ENCODE measurements at regions not wholly inside any gene's neighbourhood (a gene's known extent, or its start where the extent isn't known, plus 50 kb on each side); places are given as distances from the start of the nearest gene placed in this dataset.

GRCh38 chr3:137641879-137642704 lies 122.0 kb upstream of the SOX14 start:
- Histone ChIP-seq H3K4me3 (no peak overlapping the region), H3K9me3 (peaks cover 0 to 2% (median 0%) of the 10 kb centered on the region in 12 donors), H3K27me3 (peaks cover 0 to 32% (median 5%) of the 10 kb centered on the region in 9 donors), H3K4me1 (no peaks in the 10 kb centered on the region), H3K27ac (no peak overlapping the region), H3K36me3 (no peaks in the 10 kb centered on the region)
- no peak for ATAC-seq
- TF ChIP-seq CTCF (IDR thresholded peaks at IDR 0.05) (no peak), POLR2A (IDR thresholded peaks at IDR 0.05) (no peak)
- intact Hi-C loops (cut with DNase I): no loop called here
- DNase-seq: no peak
- WGBS, 4 donors: 24 to 30% (median 26%) methylated on average over 17 of the region's 17 CpGs

GRCh38 chr3:137642831-137643230 lies 121.3 kb upstream of the SOX14 start:
- no peak for DNase-seq
- H3K36me3 ChIP-seq: no peaks in the 10 kb centered on the region
- H3K27ac ChIP-seq: no peak overlapping the region
- ATAC-seq: no peak
- peaks cover 0 to 32% (median 5%) of the 10 kb centered on the region in 9 donors for H3K27me3 ChIP-seq
- 24 to 32% (median 28%) methylated on average over 10 of the region's 10 CpGs for WGBS, 4 donors
- intact Hi-C loops (cut with DNase I): no loop called here
- no peaks in the 10 kb centered on the region for H3K4me1 ChIP-seq
- peaks cover 0 to 2% (median 0%) of the 10 kb centered on the region in 12 donors for H3K9me3 ChIP-seq
- no peak overlapping the region for H3K4me3 ChIP-seq
- TF ChIP-seq POLR2A (IDR thresholded peaks at IDR 0.05) (no peak), CTCF (IDR thresholded peaks at IDR 0.05) (no peak)

- no peak overlapping the region for H3K27ac ChIP-seq
- intact Hi-C loops (cut with DNase I): no loop called here
- H3K27me3 ChIP-seq: peaks cover 0 to 31% (median 0%) of the 10 kb centered on the region in 9 donors
- TF ChIP-seq CTCF (IDR thresholded peaks at IDR 0.05) (no peak), POLR2A (IDR thresholded peaks at IDR 0.05) (no peak)
- no peaks in the 10 kb centered on the region for H3K36me3 ChIP-seq
- DNase-seq (no peak), ATAC-seq (no peak)
- H3K4me1 ChIP-seq: no peaks in the 10 kb centered on the region
- H3K4me3 ChIP-seq: no peak overlapping the region
- 20 to 27% (median 22%) methylated on average over 5 of the region's 5 CpGs for WGBS, 4 donors
- H3K9me3 ChIP-seq: no peaks in the 10 kb centered on the region
Measured at GRCh38 chr3:137647179-137647578, 116.9 kb upstream of the SOX14 start.

- no peak for ATAC-seq
- 86 to 90% (median 89%) methylated on average over 2 of the region's 2 CpGs for WGBS, 4 donors
- H3K27ac ChIP-seq: no peak overlapping the region
Measured at GRCh38 chr3:137669519-137670060, 94.5 kb upstream of the SOX14 start.

More at GRCh38 chr3:137669519-137670060, 94.5 kb upstream of the SOX14 start:
- intact Hi-C loops (cut with DNase I): no loop called here
- no peaks in the 10 kb centered on the region for H3K27me3 ChIP-seq
- H3K4me1 ChIP-seq: no peaks in the 10 kb centered on the region
- H3K9me3 ChIP-seq: peaks cover 0 to 21% (median 7%) of the 10 kb centered on the region in 12 donors
- no peak for DNase-seq
- TF ChIP-seq POLR2A (IDR thresholded peaks at IDR 0.05) (no peak), CTCF (IDR thresholded peaks at IDR 0.05) (no peak)
- no peaks in the 10 kb centered on the region for H3K36me3 ChIP-seq
- H3K4me3 ChIP-seq: no peak overlapping the region
